Brain pericyte (primary cell): ENCODE measurements at regions not wholly inside any gene's neighbourhood (a gene's known extent, or its start where the extent isn't known, plus 50 kb on each side); places are given as distances from the start of the nearest gene placed in this dataset.
"Not testable (repeated sequence)": the region's sequence is repeated elsewhere in the genome, so short reads cannot be mapped to it uniquely, and the experiment has no call there.

ENCODE experiments used
- DNase-seq: peaks from one replicate; pipeline ENCODE4 v3.0.0-alpha.2; 2012; ENCODE audit warnings: low read depth, low spot score

DNA sequence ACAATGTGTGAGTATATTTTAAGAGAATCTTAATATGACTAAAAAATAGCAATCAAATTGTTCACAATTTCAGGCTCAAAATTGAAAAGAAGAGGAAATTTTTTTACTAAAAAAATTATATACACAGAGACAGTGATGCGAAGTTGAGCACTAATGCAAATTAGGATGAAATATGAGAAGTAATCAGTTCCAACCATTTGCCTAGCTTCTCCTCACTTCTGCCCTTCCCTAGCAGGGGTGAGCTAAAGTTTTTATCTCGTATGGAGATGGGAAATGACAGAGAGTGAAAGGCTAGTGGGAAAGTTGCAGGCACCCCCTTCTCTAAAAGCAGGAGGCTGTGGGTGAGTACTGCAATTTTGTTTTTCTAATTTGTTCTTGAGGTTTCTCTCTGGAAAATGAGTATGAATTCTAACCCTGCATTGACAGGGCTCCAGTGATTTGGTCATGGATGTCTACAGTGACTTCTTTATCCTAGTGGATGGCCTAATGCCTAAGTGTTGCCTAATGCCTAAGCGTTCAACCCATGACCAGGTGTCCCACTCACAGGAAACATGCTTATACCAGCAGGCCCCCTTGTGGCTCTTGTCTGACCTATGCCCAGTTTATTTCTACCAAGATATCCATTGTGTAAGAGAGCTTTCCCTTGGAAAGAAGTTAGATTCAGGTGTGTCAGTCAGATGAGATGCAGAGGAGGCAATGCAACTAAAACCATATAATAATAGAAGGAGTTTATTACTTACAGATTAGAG is 78.0 kb upstream of the HNMT start:
- DNase-seq: no peak

DNA sequence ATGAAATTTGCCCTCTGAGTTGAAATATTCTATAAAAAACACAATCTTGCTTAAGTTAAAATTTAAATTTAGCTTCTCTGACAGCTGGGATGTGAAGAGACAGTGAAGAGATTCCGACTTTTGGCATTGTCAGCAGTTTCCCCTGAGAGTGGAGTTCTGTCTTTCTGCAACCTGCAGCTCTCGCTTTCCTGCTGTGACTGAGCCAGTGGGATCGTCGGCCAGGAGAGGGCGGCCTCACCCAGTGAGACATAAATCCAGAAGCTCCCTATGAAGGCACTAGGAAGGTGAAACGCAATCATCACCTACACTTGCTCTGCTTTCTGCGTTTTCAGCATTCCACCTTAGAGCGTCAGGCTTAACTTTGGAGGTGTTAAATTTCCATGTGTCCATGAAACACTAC is 75.4 kb upstream of the HNMT start:
- DNase-seq: no peak

DNA sequence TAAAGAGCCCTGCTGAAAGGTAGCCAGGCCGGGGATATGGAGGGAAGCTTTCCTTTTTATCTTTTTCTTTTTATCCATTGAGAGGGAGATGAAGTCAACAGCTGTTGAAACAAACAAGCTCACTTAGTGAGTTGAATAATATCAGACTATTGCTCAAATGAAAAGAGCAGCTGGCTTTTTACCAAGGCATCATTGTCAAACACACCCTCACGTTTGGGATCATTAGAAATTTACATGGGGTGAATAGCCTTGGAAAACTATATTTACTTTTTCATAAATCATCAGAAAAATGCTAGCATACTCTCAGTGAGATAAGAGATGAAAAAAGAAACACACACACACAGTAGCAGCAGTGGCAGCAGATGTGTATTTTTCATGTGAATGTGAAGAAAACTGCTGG is 71.5 kb upstream of the HNMT start:
- no peak for DNase-seq

DNA sequence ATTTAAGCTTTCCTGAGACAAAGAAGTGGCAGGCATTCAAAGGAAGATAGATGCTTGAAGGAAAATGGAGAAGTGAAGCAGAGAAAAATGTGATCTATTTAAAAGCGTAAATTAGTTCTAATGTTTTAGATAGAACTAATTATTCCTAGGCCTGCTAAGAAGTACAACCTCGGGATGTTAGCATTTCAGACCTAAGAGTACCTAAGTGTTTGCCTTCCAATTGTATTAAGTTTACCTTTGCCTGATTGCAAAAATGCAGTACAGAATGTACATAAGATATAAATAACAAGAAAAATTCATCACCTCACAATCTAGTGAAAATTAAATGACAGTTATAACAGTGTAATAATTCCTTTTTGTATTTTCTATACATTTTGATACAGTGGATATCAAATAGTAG is 71.1 kb upstream of the HNMT start:
- DNase-seq: no peak

DNA sequence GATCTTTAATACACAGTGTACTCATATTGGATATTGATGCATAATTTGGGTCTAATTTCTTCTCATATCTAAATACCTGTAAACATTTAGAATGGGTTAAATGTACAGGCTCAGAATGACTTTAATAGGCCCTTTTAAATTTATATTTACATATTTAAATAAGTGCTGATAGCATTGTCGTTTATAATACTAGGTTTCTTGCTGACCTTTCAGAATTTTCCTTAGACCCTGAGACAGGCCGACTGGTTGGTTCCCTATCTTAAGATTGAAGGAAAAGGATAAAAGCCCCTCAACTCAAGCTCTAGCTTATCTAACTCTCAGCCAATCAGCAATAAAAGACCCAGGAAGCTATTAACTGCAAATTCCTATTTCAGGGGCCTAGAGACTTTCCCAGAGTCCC is 67.8 kb upstream of the HNMT start:
- no peak for DNase-seq

DNA sequence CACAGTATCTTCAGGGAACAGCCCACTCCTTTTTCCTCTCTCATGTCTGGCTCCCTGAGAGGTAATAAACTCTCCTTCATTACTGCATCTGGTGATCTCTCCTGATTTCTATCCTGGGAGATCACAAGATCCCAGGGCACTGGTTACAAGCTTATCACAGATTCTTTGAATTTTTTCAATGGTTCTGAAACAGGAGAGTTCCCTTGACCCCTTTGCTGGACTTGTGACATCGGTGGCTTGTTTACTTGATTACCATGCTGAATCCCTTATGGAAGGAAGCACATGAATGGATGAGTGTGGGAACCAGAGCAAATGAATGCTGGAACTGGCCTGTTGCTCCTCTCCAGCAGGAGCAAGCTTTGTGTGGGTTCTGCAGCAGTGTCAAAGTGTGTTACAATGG is 67.2 kb upstream of the HNMT start:
- DNase-seq: no peak

DNA sequence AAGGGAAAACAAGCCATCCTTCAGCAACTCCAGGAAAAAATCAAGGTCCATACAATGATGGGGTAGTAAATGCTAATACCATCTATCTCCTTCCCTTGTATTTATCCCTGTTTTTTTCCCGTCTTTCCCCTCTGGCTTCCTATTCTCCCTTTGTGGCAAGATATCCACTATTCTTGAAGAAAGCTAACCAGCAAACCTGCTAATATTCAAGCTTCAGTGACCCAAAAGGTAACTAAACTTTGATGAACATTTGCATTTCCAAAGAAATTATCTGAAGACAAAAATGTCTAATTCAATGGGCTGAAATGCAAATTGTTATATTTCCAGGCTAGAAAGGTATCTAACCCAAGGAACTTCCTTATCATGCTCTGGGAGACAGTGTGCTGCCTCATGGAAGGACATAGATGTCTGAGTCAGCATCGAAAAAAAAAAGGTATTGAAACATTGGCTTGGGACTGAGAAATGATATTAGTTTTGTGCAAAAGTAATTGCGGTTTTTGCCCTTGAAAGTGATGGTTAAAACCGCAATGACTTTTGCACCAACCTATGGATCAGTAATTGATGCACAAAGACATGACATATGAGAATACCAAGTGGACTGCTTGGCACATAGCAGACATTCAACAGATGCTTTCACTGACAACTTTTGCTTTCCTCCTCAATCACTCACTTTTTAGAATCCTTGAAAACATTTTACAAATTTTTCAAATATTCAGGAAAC is 63.7 kb upstream of the HNMT start:
- no peak for DNase-seq

DNA sequence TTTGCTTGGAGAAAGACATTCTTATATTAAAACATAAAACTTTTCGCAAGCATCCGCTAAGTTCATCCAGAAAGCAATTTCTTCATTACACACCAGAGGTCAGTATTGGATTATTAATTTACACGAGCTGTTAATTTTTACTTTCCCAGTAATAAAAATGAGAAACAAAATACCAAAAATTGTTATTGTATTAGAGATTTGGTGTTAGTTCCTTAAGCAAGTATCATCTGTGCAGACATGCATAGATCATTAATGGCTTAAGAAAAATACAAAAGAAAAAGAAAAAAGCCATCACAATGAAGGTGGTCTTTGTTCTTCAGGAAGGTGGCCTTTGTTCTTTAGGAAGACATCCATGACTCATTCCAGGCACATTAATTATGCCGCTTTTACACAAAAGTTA is 53.6 kb upstream of the HNMT start:
- DNase-seq: no peak

DNA sequence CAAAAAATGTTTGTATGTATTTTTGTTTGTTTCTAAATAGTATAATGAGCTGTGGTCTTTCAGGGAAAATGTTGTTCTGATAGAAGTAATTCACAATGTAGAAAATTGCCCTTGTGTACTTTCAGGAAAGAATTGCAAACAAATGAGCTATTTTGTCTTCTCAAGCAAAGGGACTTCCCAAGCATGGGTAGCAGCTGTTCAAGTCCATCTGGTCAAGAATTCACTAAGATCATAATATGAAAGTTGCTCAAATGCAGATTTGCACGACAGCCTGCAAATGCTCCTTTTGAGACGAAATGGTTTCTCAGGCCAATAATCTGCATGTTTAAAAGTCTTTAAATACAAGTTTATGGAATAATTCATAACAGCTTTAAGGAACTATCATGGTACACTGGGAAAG is 51.9 kb upstream of the HNMT start:
- DNase-seq: no peak

DNA sequence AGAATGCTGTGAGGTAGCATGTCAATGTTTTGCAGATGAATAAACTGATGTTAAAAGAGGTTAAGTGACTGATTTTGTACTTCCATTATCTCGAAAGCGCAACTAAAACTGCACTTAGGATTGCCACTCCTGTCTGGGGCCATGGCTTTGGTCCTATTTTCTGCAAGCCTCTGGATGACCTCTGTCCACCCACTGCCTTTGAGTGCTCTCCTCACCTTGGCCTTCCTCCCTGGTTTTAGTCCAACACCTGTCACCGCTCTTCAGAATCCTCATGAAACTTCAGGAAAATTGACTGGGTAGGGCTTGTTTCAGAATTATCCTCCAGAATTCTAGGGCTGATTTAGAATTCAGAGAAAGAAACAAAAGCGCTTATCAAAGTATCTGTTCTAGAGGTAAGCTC is 51.1 kb upstream of the HNMT start:
- no peak for DNase-seq

DNA sequence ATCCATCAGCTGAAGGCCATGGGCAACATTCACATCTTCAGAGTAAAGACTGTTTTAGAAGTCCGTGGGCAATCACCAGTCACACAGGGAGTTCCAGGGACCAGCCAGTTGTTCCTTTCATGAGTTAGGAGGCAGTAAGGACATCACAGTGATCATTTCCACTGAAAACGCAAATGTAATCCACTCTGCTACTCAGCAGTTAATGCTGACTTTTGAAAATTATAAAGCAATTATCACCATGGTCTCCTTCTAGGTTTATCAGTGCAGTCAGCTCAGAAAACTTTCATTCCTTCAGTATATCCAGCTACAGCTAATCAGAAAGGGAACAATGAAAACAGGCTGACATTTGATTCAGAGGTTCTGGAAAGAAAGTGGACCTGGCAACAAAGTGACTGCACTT is 50.6 kb upstream of the HNMT start:
- DNase-seq: not testable (repeated sequence)
